ENCODE measurements at regions not wholly inside any gene's neighbourhood (a gene's known extent, or its start where the extent isn't known, plus 50 kb on each side); places are given as distances from the start of the nearest gene placed in this dataset.

- no peak for DNase-seq (ENCODE audit: low spot score)
These were observed 73.5 kb upstream of the ZFP42 start for GRCh38 chr4:187921946-187922623.

- no peak for DNase-seq (ENCODE audit: low spot score)
These were observed 66.5 kb upstream of the ZFP42 start for GRCh38 chr4:187929024-187929423.

DNA sequence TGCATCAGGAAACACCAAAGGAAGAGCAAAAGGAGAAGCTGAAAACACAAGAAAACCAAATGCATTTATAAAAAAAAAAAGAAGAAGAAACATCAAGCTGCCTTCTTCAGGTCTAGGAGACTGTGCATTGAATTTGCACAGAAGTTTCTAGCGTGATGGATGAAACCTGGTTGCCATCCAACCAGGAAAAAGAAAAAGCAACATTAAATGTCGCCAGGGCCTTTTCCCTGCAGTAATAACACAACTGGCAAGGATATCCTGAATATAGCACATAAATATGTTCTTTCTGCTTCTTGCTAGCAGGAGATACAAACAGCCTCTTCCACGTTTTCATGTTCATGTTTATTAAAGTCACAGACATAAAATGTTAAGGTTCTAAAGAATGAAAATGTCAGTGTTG, 60.8 kb upstream of the ZFP42 start:
- DNase-seq (ENCODE audit: low spot score), result no peak

DNA sequence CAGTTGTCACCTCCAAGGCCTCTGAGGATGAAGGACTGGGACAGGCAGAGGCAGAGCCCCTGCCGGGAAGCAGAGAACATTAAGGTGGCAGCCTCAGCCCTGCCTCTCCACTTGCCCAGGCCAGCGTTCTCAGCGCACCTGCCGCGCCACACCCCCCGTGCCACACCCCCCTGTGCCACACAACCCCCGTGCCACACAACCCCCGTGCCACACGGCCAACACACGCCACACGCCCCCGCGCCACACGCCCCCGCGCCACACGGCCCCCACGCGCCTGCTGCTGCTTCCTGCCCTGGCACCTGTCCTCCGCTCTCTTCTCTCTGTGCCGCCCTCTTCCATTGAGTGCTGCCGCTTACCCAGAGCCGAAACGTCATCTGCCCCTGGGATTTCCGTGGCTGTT, 58.0 kb upstream of the ZFP42 start:
- DNase-seq (ENCODE audit: low spot score), result no peak

DNA sequence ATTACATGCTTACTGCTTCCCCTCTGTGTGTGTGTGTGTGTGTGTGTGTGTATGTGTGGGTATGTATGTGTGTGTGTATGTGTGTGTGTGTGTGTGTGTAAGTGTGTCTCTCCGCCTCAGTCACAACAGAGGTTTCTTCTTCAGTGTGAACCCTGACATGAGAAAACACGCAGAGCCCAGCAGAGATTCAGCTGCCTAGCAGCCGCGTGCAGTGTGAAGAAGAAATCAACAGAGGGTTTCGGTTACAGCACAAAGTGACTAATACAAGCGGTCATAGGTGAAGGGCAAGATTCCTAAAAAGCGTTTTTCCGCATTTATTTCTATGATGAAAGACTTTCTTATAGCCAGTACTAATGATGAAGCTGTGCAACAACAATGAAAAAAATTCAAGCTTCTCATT, 55.3 kb upstream of the ZFP42 start:
- DNase-seq (ENCODE audit: low spot score), result no peak

- no peak for DNase-seq (ENCODE audit: low spot score)
These were observed 52.6 kb upstream of the ZFP42 start for GRCh38 chr4:187942968-187943367.

DNA sequence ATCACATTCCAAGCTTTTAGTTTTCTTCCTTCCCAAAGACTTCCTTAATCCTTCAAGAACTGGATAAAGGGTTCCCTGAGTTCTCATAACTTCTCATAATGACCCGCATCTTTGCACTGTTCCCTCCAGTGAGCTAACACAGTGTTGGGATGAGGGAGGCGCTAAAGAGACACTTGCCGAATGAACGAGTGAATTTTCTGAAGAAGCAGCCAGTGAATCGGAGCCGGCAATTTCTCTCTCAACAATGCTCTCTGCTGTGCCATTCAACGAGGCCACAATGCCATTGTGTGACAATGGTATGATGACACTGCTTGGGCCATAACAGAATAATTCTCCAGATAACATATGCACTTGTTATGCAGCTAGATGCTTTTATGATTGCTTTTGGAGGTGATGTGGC, 51.4 kb upstream of the ZFP42 start:
- DNase-seq (ENCODE audit: low spot score), result no peak
